Loucy (cell line): ENCODE measurements at regions not wholly inside any gene's neighbourhood (a gene's known extent, or its start where the extent isn't known, plus 50 kb on each side); places are given as distances from the start of the nearest gene placed in this dataset.

ENCODE experiments used
- H2AFZ ChIP-seq: fragments of 200-600 bp; sonication (generic); 2 replicates; pipeline ENCODE4 v1.6.0; 2016; ENCODE audit warnings: antibody characterized with exemption, mild to moderate bottlenecking, low read length, moderate library complexity
- H3F3A ChIP-seq: fragments of 200-600 bp; 2 replicates; pipeline ENCODE4 v1.6.0; 2016; ENCODE audit warnings: antibody characterized with exemption, low read depth, mild to moderate bottlenecking
- H3K27me3 ChIP-seq: fragments of 200-600 bp; sonication (generic); 2 replicates; pipeline ENCODE4 v1.6.1; 2014; ENCODE audit warnings: low read length, mild to moderate bottlenecking; ENCODE audit not compliant: insufficient read depth, poor library complexity, severe bottlenecking
- H3K36me3 ChIP-seq: fragments of 200-600 bp; sonication (generic); 2 replicates; pipeline ENCODE4 v1.6.1; 2016; ENCODE audit warnings: low read length; ENCODE audit not compliant: insufficient read depth
- H3K4me1 ChIP-seq: fragments of 200-600 bp; sonication (generic); 2 replicates; pipeline ENCODE4 v1.5.1; 2014; ENCODE audit warnings: low read length, mild to moderate bottlenecking; ENCODE audit not compliant: insufficient read depth, poor library complexity, severe bottlenecking
- H3K4me2 ChIP-seq: fragments of 200-600 bp; sonication (generic); 2 replicates; pipeline ENCODE4 v1.6.0; 2014; ENCODE audit warnings: antibody characterized with exemption, low read length, low read depth, mild to moderate bottlenecking; ENCODE audit not compliant: poor library complexity, severe bottlenecking
- H3K4me3 ChIP-seq: fragments of 200-600 bp; sonication (generic); 2 replicates; pipeline ENCODE4 v1.5.1; 2014; ENCODE audit warnings: low read length, mild to moderate bottlenecking, mixed read lengths; ENCODE audit not compliant: poor library complexity, severe bottlenecking
- H3K79me2 ChIP-seq: fragments of 200-600 bp; sonication (generic); 2 replicates; pipeline ENCODE4 v1.6.1; 2014; ENCODE audit warnings: low read length; ENCODE audit not compliant: insufficient read depth
- H3K9ac ChIP-seq: fragments of 200-600 bp; sonication (generic); 2 replicates; pipeline ENCODE4 v1.6.0; 2014; ENCODE audit warnings: mild to moderate bottlenecking, low read depth, low read length, moderate library complexity; ENCODE audit not compliant: poor library complexity, severe bottlenecking
- H3K9me2 ChIP-seq: fragments of 200-600 bp; sonication (generic); replicated peaks from 2 replicates; pipeline ENCODE4 v1.6.1; 2016; ENCODE audit warnings: low read depth, low read length, mixed read lengths
- H3K9me3 ChIP-seq: fragments of 200-600 bp; sonication (generic); 2 replicates; pipeline ENCODE4 v1.6.1; 2014; ENCODE audit warnings: mild to moderate bottlenecking, antibody characterized with exemption, low read length, low read depth; ENCODE audit not compliant: insufficient read depth
- H4K20me1 ChIP-seq: fragments of 200-600 bp; sonication (generic); 2 replicates; pipeline ENCODE4 v1.6.0; 2014; ENCODE audit warnings: antibody characterized with exemption, low read length, mild to moderate bottlenecking; ENCODE audit not compliant: insufficient read depth, poor library complexity, severe bottlenecking
- CTCF ChIP-seq: fragments of 200-600 bp; sonication (generic); conservative IDR thresholded peaks from 2 replicates; pipeline ENCODE4 v1.5.1; 2014; ENCODE audit warnings: mild to moderate bottlenecking, antibody characterized with exemption, low read length
- EZH2phosphoT487 ChIP-seq: fragments of 200-600 bp; IDR thresholded peaks from 2 replicates; pipeline ENCODE4 v1.6.1; 2018; ENCODE audit warnings: antibody characterized with exemption, mild to moderate bottlenecking, moderate library complexity, borderline replicate concordance

GRCh38 chr2:52629531-52629930 lies 1138.1 kb upstream of the CHAC2 start:
- Histone ChIP-seq H3K4me2 (no peak overlapping the region), H3K36me3 (no peaks in the 10 kb centered on the region), H3K79me2 (no peaks in the 10 kb centered on the region), H3K4me1 (no peaks in the 10 kb centered on the region), H3K27me3 (no peaks in the 10 kb centered on the region), H3F3A (no peaks in the 10 kb centered on the region), H2AFZ (no peak overlapping the region), H3K4me3 (no peak overlapping the region), H3K9me3 (no peaks in the 10 kb centered on the region), H4K20me1 (no peaks in the 10 kb centered on the region), H3K9me2 (no peaks in the 10 kb centered on the region), H3K9ac (no peak overlapping the region)
- TF ChIP-seq EZH2phosphoT487 (no peak), CTCF (no peak)

- Histone ChIP-seq H2AFZ (no peak overlapping the region), H3K79me2 (no peaks in the 10 kb centered on the region), H3K4me3 (no peak overlapping the region), H4K20me1 (no peaks in the 10 kb centered on the region), H3K9ac (no peak overlapping the region), H3K9me3 (no peaks in the 10 kb centered on the region; the same call in 1 of the 2 replicates), H3K27me3 (no peaks in the 10 kb centered on the region), H3K36me3 (no peaks in the 10 kb centered on the region), H3K9me2 (no peaks in the 10 kb centered on the region), H3K4me1 (no peaks in the 10 kb centered on the region), H3K4me2 (no peak overlapping the region), H3F3A (no peaks in the 10 kb centered on the region)
- TF ChIP-seq CTCF (no peak), EZH2phosphoT487 (no peak)
Observed at GRCh38 chr2:52622266-52622665, 1145.3 kb upstream of the CHAC2 start.

- TF ChIP-seq EZH2phosphoT487 (no peak), CTCF (no peak)
- no peak overlapping the region for H3K4me3 ChIP-seq
- no peaks in the 10 kb centered on the region for H3F3A ChIP-seq
- H4K20me1 ChIP-seq = no peaks in the 10 kb centered on the region
- no peaks in the 10 kb centered on the region for H3K79me2 ChIP-seq
- H3K4me1 ChIP-seq = no peaks in the 10 kb centered on the region
- no peaks in the 10 kb centered on the region for H3K27me3 ChIP-seq
- H3K36me3 ChIP-seq = no peaks in the 10 kb centered on the region
- no peak overlapping the region for H3K9ac ChIP-seq
- H3K9me3 ChIP-seq = no peaks in the 10 kb centered on the region
- no peak overlapping the region for H3K4me2 ChIP-seq
- H3K9me2 ChIP-seq = no peaks in the 10 kb centered on the region
- no peak overlapping the region for H2AFZ ChIP-seq
Observed at GRCh38 chr2:52613064-52613463, 1154.5 kb upstream of the CHAC2 start.
